GM18507 (cell line): ENCODE measurements at regions not wholly inside any gene's neighbourhood (a gene's known extent, or its start where the extent isn't known, plus 50 kb on each side); places are given as distances from the start of the nearest gene placed in this dataset.

Experiments
- DNase-seq: peaks from one replicate; pipeline ENCODE4 v3.0.0; 2011; ENCODE audit warnings: low read depth; ENCODE audit not compliant: insufficient read length; ENCODE audit errors: extremely low spot score
- FAIRE-seq: peaks from 2 replicates; lab custom pipeline; 2011; peaks lifted over from hg19 to GRCh38; lab: Jason Lieb, UNC

- DNase-seq, result no peak
Observed at GRCh38 chr12:61023231-61023630, 1237.0 kb upstream of the USP15 start.

GRCh38 chr12:61029516-61029915, 1230.7 kb upstream of the USP15 start:
- FAIRE-seq (no peak), DNase-seq (no peak)

More at GRCh38 chr12:61023231-61023630, 1237.0 kb upstream of the USP15 start:
- FAIRE-seq, result no peak

- DNase-seq (no peak), FAIRE-seq (no peak)
Observed at GRCh38 chr12:61037792-61038191, 1222.4 kb upstream of the USP15 start.

GRCh38 chr12:61043838-61044237, 1216.4 kb upstream of the USP15 start:
- DNase-seq (no peak), FAIRE-seq (no peak)

- no peak for FAIRE-seq
Observed at GRCh38 chr12:61044766-61045165, 1215.4 kb upstream of the USP15 start.

GRCh38 chr12:61070640-61071414, 1189.4 kb upstream of the USP15 start:
- FAIRE-seq (no peak), DNase-seq (no peak)

More at GRCh38 chr12:61044766-61045165, 1215.4 kb upstream of the USP15 start:
- DNase-seq, result no peak

- no peak for FAIRE-seq
Observed at GRCh38 chr12:61072717-61073116, 1187.5 kb upstream of the USP15 start.

GRCh38 chr12:61095111-61095510, 1165.1 kb upstream of the USP15 start:
- FAIRE-seq (no peak), DNase-seq (no peak)

More at GRCh38 chr12:61072717-61073116, 1187.5 kb upstream of the USP15 start:
- no peak for DNase-seq

GRCh38 chr12:61098031-61098580, 1162.1 kb upstream of the USP15 start:
- FAIRE-seq (no peak), DNase-seq (no peak)

- FAIRE-seq (no peak), DNase-seq (no peak)
Observed at GRCh38 chr12:61107118-61107517, 1153.1 kb upstream of the USP15 start.

- FAIRE-seq, result no peak
- DNase-seq, result no peak
Observed at GRCh38 chr12:61111218-61111617, 1149.0 kb upstream of the USP15 start.

GRCh38 chr12:61137677-61138414, 1122.4 kb upstream of the USP15 start:
- no peak for FAIRE-seq
- no peak for DNase-seq

GRCh38 chr12:61138415-61138759, 1121.8 kb upstream of the USP15 start:
- FAIRE-seq (no peak), DNase-seq (no peak)

- no peak for DNase-seq
- no peak for FAIRE-seq
Observed at GRCh38 chr12:61161961-61162360, 1098.2 kb upstream of the USP15 start.

- no peak for DNase-seq
- FAIRE-seq, result no peak
Observed at GRCh38 chr12:61188801-61189595, 1071.2 kb upstream of the USP15 start.

GRCh38 chr12:61213646-61214045, 1046.6 kb upstream of the USP15 start:
- no peak for FAIRE-seq
- no peak for DNase-seq

- FAIRE-seq (no peak), DNase-seq (no peak)
Observed at GRCh38 chr12:61220337-61220736, 1039.9 kb upstream of the USP15 start.

- DNase-seq (no peak), FAIRE-seq (no peak)
Observed at GRCh38 chr12:61232040-61232439, 1028.2 kb upstream of the USP15 start.

GRCh38 chr12:61250303-61250702, 1009.9 kb upstream of the USP15 start:
- no peak for FAIRE-seq
- DNase-seq, result no peak

- no peak for DNase-seq
- FAIRE-seq, result no peak
Observed at GRCh38 chr12:61251076-61251475, 1009.1 kb upstream of the USP15 start.
